OCI-LY3 (cell line): ENCODE measurements at regions not wholly inside any gene's neighbourhood (a gene's known extent, or its start where the extent isn't known, plus 50 kb on each side); places are given as distances from the start of the nearest gene placed in this dataset.

ENCODE experiments used
- CTCF ChIP-seq: fragments of 200-600, 300-600 bp; sonication (generic); IDR thresholded peaks from 2 replicates; pipeline ENCODE4 v1.5.1; 2014; ENCODE audit warnings: antibody characterized with exemption, low read length, low read depth
- EZH2phosphoT487 ChIP-seq: fragments of 200-600 bp; shearing (Covaris generic); IDR thresholded peaks from 2 replicates; pipeline ENCODE4 v1.6.1; 2018; ENCODE audit warnings: antibody characterized with exemption, mixed run types, low read depth

GRCh38 chr5:99058466-99058865, 129.7 kb upstream of the CHD1 start:
- TF ChIP-seq EZH2phosphoT487 (no peak), CTCF (no peak)
